ENCODE measurements at regions not wholly inside any gene's neighbourhood (a gene's known extent, or its start where the extent isn't known, plus 50 kb on each side); places are given as distances from the start of the nearest gene placed in this dataset.

DNA sequence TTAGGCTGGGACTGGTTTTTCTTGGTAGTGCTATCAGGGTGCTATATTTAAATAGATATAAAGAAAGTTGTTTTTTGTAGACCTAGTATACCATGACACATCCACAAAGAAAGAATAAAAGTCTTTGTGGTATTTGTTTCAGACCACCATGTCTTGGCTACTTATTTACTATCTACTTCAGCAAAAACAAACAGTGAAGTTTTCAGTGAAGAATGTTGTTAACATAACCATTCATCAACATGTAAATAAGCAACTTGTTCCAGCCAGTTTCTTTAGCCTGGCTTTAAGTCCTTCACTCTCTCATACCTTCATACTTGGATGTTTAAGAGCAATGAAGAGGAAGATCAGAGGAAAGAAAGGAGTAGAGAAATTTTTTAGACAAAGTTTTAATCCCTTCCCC lies 624.1 kb downstream of the CD109 start:
- Histone ChIP-seq H3K79me2 (ENCODE audit: insufficient read depth, low read length) (no peaks in the 10 kb centered on the region), H3K4me1 (ENCODE audit: insufficient read depth, low read length) (no peaks in the 10 kb centered on the region), H3K36me3 (ENCODE audit: insufficient read depth, low read length) (no peaks in the 10 kb centered on the region), H3K4me2 (ENCODE audit: low read length) (no peak overlapping the region), H3K27me3 (ENCODE audit: insufficient read depth, low read length) (no peaks in the 10 kb centered on the region), H3K9me3 (ENCODE audit: insufficient read depth, low read depth, low read length) (no peaks in the 10 kb centered on the region), H4K20me1 (ENCODE audit: insufficient read depth, low read length) (no peaks in the 10 kb centered on the region), H3K4me3 (ENCODE audit: insufficient read depth, low read depth, low read length) (no peak overlapping the region), H2AFZ (ENCODE audit: low read depth, low read length) (no peak overlapping the region), H3K9ac (ENCODE audit: low read length) (no peak overlapping the region), H3K27ac (ENCODE audit: low read depth, low read length) (no peak overlapping the region)
- Mint-ChIP-seq H3K27me3 (ENCODE audit: low read depth, unreplicated experiment) (no peaks in the 10 kb centered on the region), H3K9me3 (ENCODE audit: unreplicated experiment) (peaks cover 2% of the 10 kb centered on the region), H3K4me1 (ENCODE audit: low read depth, unreplicated experiment) (no peaks in the 10 kb centered on the region), H3K4me3 (ENCODE audit: unreplicated experiment) (no peak overlapping the region), H3K36me3 (ENCODE audit: low read depth, unreplicated experiment) (no peaks in the 10 kb centered on the region), H3K27ac (ENCODE audit: unreplicated experiment) (no peak overlapping the region)
- TF ChIP-seq, protein P1, sequence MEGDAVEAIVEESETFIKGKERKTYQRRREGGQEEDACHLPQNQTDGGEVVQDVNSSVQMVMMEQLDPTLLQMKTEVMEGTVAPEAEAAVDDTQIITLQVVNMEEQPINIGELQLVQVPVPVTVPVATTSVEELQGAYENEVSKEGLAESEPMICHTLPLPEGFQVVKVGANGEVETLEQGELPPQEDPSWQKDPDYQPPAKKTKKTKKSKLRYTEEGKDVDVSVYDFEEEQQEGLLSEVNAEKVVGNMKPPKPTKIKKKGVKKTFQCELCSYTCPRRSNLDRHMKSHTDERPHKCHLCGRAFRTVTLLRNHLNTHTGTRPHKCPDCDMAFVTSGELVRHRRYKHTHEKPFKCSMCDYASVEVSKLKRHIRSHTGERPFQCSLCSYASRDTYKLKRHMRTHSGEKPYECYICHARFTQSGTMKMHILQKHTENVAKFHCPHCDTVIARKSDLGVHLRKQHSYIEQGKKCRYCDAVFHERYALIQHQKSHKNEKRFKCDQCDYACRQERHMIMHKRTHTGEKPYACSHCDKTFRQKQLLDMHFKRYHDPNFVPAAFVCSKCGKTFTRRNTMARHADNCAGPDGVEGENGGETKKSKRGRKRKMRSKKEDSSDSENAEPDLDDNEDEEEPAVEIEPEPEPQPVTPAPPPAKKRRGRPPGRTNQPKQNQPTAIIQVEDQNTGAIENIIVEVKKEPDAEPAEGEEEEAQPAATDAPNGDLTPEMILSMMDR (IDR thresholded peaks at IDR 0.05; ENCODE audit: insufficient read depth, low read depth, low read length) = no peak
- TF ChIP-seq EZH2 (IDR thresholded peaks at IDR 0.05; ENCODE audit: insufficient read depth, low read length) = no peak
- DNase-seq (ENCODE audit: low read depth) (no peak), FAIRE-seq (peak; percentile 17)

DNA sequence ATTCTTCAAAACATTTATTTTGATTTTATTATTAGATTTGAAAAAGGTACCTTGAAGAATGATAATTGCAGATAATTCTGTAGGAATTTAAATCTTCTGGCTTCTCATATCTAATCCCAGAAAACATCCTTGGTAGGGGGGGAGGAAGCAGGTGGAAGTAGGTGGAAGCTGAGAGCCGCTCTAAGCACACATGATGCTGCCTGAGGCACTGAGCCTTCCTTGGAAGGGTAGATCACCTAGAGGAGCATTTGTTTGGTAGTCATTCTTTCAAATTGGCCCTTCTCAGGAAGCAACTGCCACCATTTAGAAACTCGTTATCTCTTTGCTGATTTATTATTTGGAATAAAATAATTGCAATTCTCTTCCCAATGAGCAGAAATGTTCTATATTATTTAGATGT lies 623.3 kb downstream of the CD109 start:
- Mint-ChIP-seq H3K36me3 (ENCODE audit: low read depth, unreplicated experiment) (no peaks in the 10 kb centered on the region), H3K27me3 (ENCODE audit: low read depth, unreplicated experiment) (no peaks in the 10 kb centered on the region), H3K4me3 (ENCODE audit: unreplicated experiment) (no peak overlapping the region), H3K27ac (ENCODE audit: unreplicated experiment) (no peak overlapping the region), H3K9me3 (ENCODE audit: unreplicated experiment) (peaks cover 2% of the 10 kb centered on the region), H3K4me1 (ENCODE audit: low read depth, unreplicated experiment) (no peaks in the 10 kb centered on the region)
- H3K9me3 ChIP-seq (ENCODE audit: insufficient read depth, low read depth, low read length) = no peaks in the 10 kb centered on the region
- FAIRE-seq = no peak
- TF ChIP-seq EZH2 (IDR thresholded peaks at IDR 0.05; ENCODE audit: insufficient read depth, low read length) = no peak
- TF ChIP-seq, protein P1 (IDR thresholded peaks at IDR 0.05; ENCODE audit: insufficient read depth, low read depth, low read length) = no peak
- H3K27me3 ChIP-seq (ENCODE audit: insufficient read depth, low read length) = no peaks in the 10 kb centered on the region
- H3K36me3 ChIP-seq (ENCODE audit: insufficient read depth, low read length) = no peaks in the 10 kb centered on the region
- H4K20me1 ChIP-seq (ENCODE audit: insufficient read depth, low read length) = no peaks in the 10 kb centered on the region
- H2AFZ ChIP-seq (ENCODE audit: low read depth, low read length) = no peak overlapping the region
- no peaks in the 10 kb centered on the region for H3K79me2 ChIP-seq (ENCODE audit: insufficient read depth, low read length)
- no peak for DNase-seq (ENCODE audit: low read depth)
- H3K4me3 ChIP-seq (ENCODE audit: insufficient read depth, low read depth, low read length) = no peak overlapping the region
- H3K4me1 ChIP-seq (ENCODE audit: insufficient read depth, low read length) = no peaks in the 10 kb centered on the region
- no peak overlapping the region for H3K4me2 ChIP-seq (ENCODE audit: low read length)
- H3K9ac ChIP-seq (ENCODE audit: low read length) = no peak overlapping the region
- no peak overlapping the region for H3K27ac ChIP-seq (ENCODE audit: low read depth, low read length)

DNA sequence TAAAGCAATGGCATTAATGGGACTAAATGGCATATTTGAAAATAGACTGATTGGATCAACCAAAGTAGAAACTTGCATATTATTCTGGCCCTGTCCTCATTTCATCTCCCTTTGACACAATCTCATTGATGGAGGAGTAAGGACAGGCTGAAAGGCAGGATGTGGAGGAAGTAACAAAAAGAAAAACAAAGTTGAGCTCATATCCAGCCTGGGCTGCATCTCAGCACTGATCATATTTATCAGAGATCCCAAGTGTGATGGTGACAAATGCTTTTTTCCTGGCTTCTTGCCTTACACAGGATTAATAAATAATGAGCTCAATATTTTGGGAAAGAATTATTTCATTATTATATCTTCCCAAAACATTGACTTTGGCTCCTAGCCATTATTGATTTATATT lies 622.7 kb downstream of the CD109 start:
- H4K20me1 ChIP-seq (ENCODE audit: insufficient read depth, low read length) = no peaks in the 10 kb centered on the region
- no peak for DNase-seq (ENCODE audit: low read depth)
- no peak overlapping the region for H2AFZ ChIP-seq (ENCODE audit: low read depth, low read length)
- H3K27me3 ChIP-seq (ENCODE audit: insufficient read depth, low read length) = no peaks in the 10 kb centered on the region
- no peaks in the 10 kb centered on the region for H3K79me2 ChIP-seq (ENCODE audit: insufficient read depth, low read length)
- H3K4me3 Mint-ChIP-seq (ENCODE audit: unreplicated experiment) = no peak overlapping the region
- FAIRE-seq = no peak
- H3K9ac ChIP-seq (ENCODE audit: low read length) = no peak overlapping the region
- no peak overlapping the region for H3K27ac Mint-ChIP-seq (ENCODE audit: unreplicated experiment)
- no peak overlapping the region for H3K4me3 ChIP-seq (ENCODE audit: insufficient read depth, low read depth, low read length)
- TF ChIP-seq, protein P1 (IDR thresholded peaks at IDR 0.05; ENCODE audit: insufficient read depth, low read depth, low read length) = no peak
- no peak for TF ChIP-seq EZH2 (IDR thresholded peaks at IDR 0.05; ENCODE audit: insufficient read depth, low read length)
- no peak overlapping the region for H3K4me2 ChIP-seq (ENCODE audit: low read length)
- H3K4me1 ChIP-seq (ENCODE audit: insufficient read depth, low read length) = no peaks in the 10 kb centered on the region
- no peak overlapping the region for H3K27ac ChIP-seq (ENCODE audit: low read depth, low read length)
- H3K9me3 ChIP-seq (ENCODE audit: insufficient read depth, low read depth, low read length) = no peaks in the 10 kb centered on the region
- H3K36me3 Mint-ChIP-seq (ENCODE audit: low read depth, unreplicated experiment) = no peaks in the 10 kb centered on the region
- peaks cover 2% of the 10 kb centered on the region for H3K9me3 Mint-ChIP-seq (ENCODE audit: unreplicated experiment)
- no peaks in the 10 kb centered on the region for H3K4me1 Mint-ChIP-seq (ENCODE audit: low read depth, unreplicated experiment)
- H3K36me3 ChIP-seq (ENCODE audit: insufficient read depth, low read length) = no peaks in the 10 kb centered on the region
- H3K27me3 Mint-ChIP-seq (ENCODE audit: low read depth, unreplicated experiment) = no peaks in the 10 kb centered on the region

Measured in astrocyte (in vitro differentiated cells and primary cell).